Stomach (tissue), 8 donors: ENCODE measurements at regions not wholly inside any gene's neighbourhood (a gene's known extent, or its start where the extent isn't known, plus 50 kb on each side); places are given as distances from the start of the nearest gene placed in this dataset.

Experiments used
- DNase-seq, 2 donors: peaks; one replicate each; pipeline versions ENCODE4 v3.0.0 to v3.0.0-alpha.2; 2013 to 2019
- H3K27ac ChIP-seq, 5 donors: fragments of 200-600 bp in 4 of 5; sonication (generic) in 4 of 5; one replicate each; pipeline ENCODE4 v1.5.1; 2013 to 2019; ENCODE audit warnings: mild to moderate bottlenecking in 1 of 5, moderate library complexity in 1 of 5
- H3K27me3 ChIP-seq, 3 donors: fragments of 200-600 bp; sonication (generic); one replicate each; pipeline ENCODE4 v1.5.1; 2017 to 2019; ENCODE audit warnings: mixed run types in 1 of 3
- H3K36me3 ChIP-seq, 4 donors: fragments of 200-600 bp; sonication (generic); 1 replicate in 3 of 4; 2 replicates in 1 of 4; pipeline ENCODE4 v1.5.1; 2016 to 2019
- H3K4me1 ChIP-seq, 4 donors: fragments of 200-600 bp; sonication (generic); one replicate each; pipeline ENCODE4 v1.5.1; 2016 to 2019
- H3K4me3 ChIP-seq, 4 donors: fragments of 200-600 bp; sonication (generic) in 3 of 4; one replicate each; pipeline ENCODE4 v1.5.1; 2016 to 2019; ENCODE audit warnings: mild to moderate bottlenecking in 1 of 4
- H3K9me3 ChIP-seq, 4 donors: fragments of 200-600 bp; sonication (generic); one replicate each; pipeline ENCODE4 v1.5.1; 2016 to 2019
- EP300 ChIP-seq: sonication (generic); formaldehyde crosslinking; IDR thresholded peaks from one replicate; pipeline ENCODE4 v1.6.1; 2017; ENCODE audit warnings: antibody characterized with exemption
- POLR2A ChIP-seq, 4 donors: fragments of 450-650 bp; IDR thresholded peaks; one replicate each; pipeline ENCODE4 v1.6.1; 2016; ENCODE audit warnings: antibody characterized with exemption in 4 of 4, control low read depth in 2 of 4, mild to moderate bottlenecking in 1 of 4, moderate library complexity in 1 of 4
- POLR2AphosphoS5 ChIP-seq, 3 donors: sonication (generic); formaldehyde crosslinking; IDR thresholded peaks; one replicate each; pipeline ENCODE4 v1.6.1; 2016; ENCODE audit warnings: antibody characterized with exemption in 3 of 3
- WGBS, 5 donors: extraction: QIAGEN DNeasy Blood & Tissue Kit in 3 of 5; methylation state at CpG; one replicate each; pipeline versions ENCODE4 v1.1.5 to v1.1.7; 2013 to 2018; 5-methylcytosine and 5-hydroxymethylcytosine counted together
- intact Hi-C: fragments of 100-400 bp; cut with DNase I; formaldehyde crosslinking; loops from one replicate; pipeline ENCODE4 v1.15.1; 2023; ENCODE audit warnings: low total_unique reads
- TF ChIP-seq, protein P1 (sequence below), 7 experiments: fragments of 450-650 bp in 4 of 7; fragments of 200-600 bp in 3 of 7; sonication (generic) in 3 of 7; IDR thresholded peaks; one replicate each; pipeline ENCODE4 v1.5.1; 2016 to 2019; ENCODE audit warnings: antibody characterized with exemption in 7 of 7, control low read depth in 2 of 7, mild to moderate bottlenecking in 1 of 7
- donor health status: healthy with polysubstance abuse.
- donor health status: Bipolar disorder and iron deficiency.
- donor health status: healthy.

- TF ChIP-seq POLR2A (IDR thresholded peaks at IDR 0.05) (no peak), EP300 (no peak), POLR2AphosphoS5 (IDR thresholded peaks at IDR 0.05) (no peak)
- TF ChIP-seq, protein P1, sequence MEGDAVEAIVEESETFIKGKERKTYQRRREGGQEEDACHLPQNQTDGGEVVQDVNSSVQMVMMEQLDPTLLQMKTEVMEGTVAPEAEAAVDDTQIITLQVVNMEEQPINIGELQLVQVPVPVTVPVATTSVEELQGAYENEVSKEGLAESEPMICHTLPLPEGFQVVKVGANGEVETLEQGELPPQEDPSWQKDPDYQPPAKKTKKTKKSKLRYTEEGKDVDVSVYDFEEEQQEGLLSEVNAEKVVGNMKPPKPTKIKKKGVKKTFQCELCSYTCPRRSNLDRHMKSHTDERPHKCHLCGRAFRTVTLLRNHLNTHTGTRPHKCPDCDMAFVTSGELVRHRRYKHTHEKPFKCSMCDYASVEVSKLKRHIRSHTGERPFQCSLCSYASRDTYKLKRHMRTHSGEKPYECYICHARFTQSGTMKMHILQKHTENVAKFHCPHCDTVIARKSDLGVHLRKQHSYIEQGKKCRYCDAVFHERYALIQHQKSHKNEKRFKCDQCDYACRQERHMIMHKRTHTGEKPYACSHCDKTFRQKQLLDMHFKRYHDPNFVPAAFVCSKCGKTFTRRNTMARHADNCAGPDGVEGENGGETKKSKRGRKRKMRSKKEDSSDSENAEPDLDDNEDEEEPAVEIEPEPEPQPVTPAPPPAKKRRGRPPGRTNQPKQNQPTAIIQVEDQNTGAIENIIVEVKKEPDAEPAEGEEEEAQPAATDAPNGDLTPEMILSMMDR (IDR thresholded peaks at IDR 0.05), result no peak
- Histone ChIP-seq H3K4me3 (no peak overlapping the region), H3K36me3 (no peaks in the 10 kb centered on the region), H3K4me1 (no peaks in the 10 kb centered on the region), H3K27ac (no peak overlapping the region), H3K27me3 (no peaks in the 10 kb centered on the region), H3K9me3 (peaks cover 0 to 5% (median 2%) of the 10 kb centered on the region in 4 donors)
- DNase-seq, result peak in 1 of 2 donors; percentile 10
- intact Hi-C loops, result no loop called here
- WGBS, 5 donors, result 74 to 88% (median 82%) methylated on average over 6 of the region's 6 CpGs
Observed at GRCh38 chr19:28386470-28386869, 826.5 kb downstream of the UQCRFS1 start.

GRCh38 chr19:28386066-28386465, 826.9 kb downstream of the UQCRFS1 start:
- Histone ChIP-seq H3K4me1 (no peaks in the 10 kb centered on the region), H3K4me3 (no peak overlapping the region), H3K27ac (no peak overlapping the region), H3K9me3 (peaks cover 0 to 5% (median 2%) of the 10 kb centered on the region in 4 donors), H3K36me3 (no peaks in the 10 kb centered on the region), H3K27me3 (no peaks in the 10 kb centered on the region)
- 5 to 26% (median 22%) methylated on average over 2 to 3 of the region's 3 CpGs for WGBS, 5 donors
- intact Hi-C loops, result no loop called here
- peak in 1 of 2 donors; percentile 9 for DNase-seq
- TF ChIP-seq POLR2AphosphoS5 (IDR thresholded peaks at IDR 0.05) (no peak), EP300 (no peak), POLR2A (IDR thresholded peaks at IDR 0.05) (no peak)
- TF ChIP-seq, protein P1 (IDR thresholded peaks at IDR 0.05), result no peak

DNA sequence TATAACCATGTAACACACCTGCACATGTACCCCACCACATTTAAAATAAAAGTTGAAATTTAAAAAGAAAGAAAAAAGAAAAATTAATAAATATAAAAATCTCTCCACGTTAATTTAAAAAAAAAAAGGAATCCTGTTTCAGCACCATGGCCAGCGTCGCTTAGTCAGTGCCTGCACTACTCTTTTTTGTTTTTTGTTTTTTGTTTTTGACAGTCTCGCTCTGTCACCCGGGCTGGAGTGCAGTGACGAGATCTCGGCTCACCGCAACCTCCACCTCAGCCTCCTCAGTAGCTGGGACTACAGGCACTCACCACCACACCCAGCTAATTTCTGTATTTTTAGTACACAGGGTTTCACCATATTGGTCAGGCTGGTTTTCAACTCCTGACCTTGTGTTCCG, 835.9 kb downstream of the UQCRFS1 start:
- TF ChIP-seq EP300 (no peak), POLR2AphosphoS5 (IDR thresholded peaks at IDR 0.05) (no peak), POLR2A (IDR thresholded peaks at IDR 0.05) (no peak)
- TF ChIP-seq, protein P1 (IDR thresholded peaks at IDR 0.05), result no peak
- no peak overlapping the region for H3K4me3 ChIP-seq
- no peaks in the 10 kb centered on the region for H3K4me1 ChIP-seq
- no peaks in the 10 kb centered on the region for H3K27me3 ChIP-seq
- H3K36me3 ChIP-seq, result no peaks in the 10 kb centered on the region
- DNase-seq, result peak in 1 of 2 donors; percentile 37
- no peaks in the 10 kb centered on the region for H3K9me3 ChIP-seq
- H3K27ac ChIP-seq, result no peak overlapping the region
- 34 to 45% (median 38%) methylated on average over 9 of the region's 9 CpGs for WGBS, 5 donors
- intact Hi-C loops, result no loop called here

GRCh38 chr19:28374971-28375370, 838.0 kb downstream of the UQCRFS1 start:
- no peaks in the 10 kb centered on the region for H3K36me3 ChIP-seq
- intact Hi-C loops, result no loop called here
- no peak overlapping the region for H3K4me3 ChIP-seq
- no peak overlapping the region for H3K27ac ChIP-seq
- DNase-seq, result no peak
- no peak for TF ChIP-seq EP300
- TF ChIP-seq, protein P1 (IDR thresholded peaks at IDR 0.05), result no peak
- no peak for TF ChIP-seq POLR2AphosphoS5 (IDR thresholded peaks at IDR 0.05)
- no peak for TF ChIP-seq POLR2A (IDR thresholded peaks at IDR 0.05)
- 65 to 87% (median 75%) methylated on average over 6 of the region's 6 CpGs for whole genome bisulfite sequencing, 5 donors
- no peaks in the 10 kb centered on the region for H3K27me3 ChIP-seq
- H3K4me1 ChIP-seq, result no peaks in the 10 kb centered on the region
- H3K9me3 ChIP-seq, result peaks cover 0 to 9% (median 3%) of the 10 kb centered on the region in 4 donors
